ENCODE measurements at regions not wholly inside any gene's neighbourhood (a gene's known extent, or its start where the extent isn't known, plus 50 kb on each side); places are given as distances from the start of the nearest gene placed in this dataset.

DNA sequence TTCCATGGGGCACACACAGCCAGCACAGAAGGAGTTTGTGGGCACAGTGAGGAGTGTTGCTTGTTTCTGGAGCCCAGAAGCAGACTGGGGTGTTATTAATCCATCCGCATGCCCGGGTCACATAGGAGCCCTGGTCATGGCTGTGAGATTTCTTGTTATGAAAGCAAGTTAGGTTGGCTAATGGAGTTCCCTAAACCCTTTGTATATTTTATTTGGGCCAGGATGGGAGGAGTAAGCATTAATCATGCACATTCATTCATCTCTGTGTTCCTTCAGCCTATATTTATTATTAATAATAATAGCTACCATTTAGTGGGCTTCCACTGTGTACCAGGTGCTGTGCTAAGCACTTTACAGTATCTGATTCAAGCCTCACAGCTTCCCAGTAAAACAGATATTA is 200.6 kb upstream of the CDH5 start:
- DNase-seq (ENCODE audit: insufficient read length, low spot score) (no peak), FAIRE-seq (no peak)
- TF ChIP-seq, protein P1, sequence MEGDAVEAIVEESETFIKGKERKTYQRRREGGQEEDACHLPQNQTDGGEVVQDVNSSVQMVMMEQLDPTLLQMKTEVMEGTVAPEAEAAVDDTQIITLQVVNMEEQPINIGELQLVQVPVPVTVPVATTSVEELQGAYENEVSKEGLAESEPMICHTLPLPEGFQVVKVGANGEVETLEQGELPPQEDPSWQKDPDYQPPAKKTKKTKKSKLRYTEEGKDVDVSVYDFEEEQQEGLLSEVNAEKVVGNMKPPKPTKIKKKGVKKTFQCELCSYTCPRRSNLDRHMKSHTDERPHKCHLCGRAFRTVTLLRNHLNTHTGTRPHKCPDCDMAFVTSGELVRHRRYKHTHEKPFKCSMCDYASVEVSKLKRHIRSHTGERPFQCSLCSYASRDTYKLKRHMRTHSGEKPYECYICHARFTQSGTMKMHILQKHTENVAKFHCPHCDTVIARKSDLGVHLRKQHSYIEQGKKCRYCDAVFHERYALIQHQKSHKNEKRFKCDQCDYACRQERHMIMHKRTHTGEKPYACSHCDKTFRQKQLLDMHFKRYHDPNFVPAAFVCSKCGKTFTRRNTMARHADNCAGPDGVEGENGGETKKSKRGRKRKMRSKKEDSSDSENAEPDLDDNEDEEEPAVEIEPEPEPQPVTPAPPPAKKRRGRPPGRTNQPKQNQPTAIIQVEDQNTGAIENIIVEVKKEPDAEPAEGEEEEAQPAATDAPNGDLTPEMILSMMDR (IDR thresholded peaks at IDR 0.05; ENCODE audit: insufficient read depth, missing control alignments), result no peak

DNA sequence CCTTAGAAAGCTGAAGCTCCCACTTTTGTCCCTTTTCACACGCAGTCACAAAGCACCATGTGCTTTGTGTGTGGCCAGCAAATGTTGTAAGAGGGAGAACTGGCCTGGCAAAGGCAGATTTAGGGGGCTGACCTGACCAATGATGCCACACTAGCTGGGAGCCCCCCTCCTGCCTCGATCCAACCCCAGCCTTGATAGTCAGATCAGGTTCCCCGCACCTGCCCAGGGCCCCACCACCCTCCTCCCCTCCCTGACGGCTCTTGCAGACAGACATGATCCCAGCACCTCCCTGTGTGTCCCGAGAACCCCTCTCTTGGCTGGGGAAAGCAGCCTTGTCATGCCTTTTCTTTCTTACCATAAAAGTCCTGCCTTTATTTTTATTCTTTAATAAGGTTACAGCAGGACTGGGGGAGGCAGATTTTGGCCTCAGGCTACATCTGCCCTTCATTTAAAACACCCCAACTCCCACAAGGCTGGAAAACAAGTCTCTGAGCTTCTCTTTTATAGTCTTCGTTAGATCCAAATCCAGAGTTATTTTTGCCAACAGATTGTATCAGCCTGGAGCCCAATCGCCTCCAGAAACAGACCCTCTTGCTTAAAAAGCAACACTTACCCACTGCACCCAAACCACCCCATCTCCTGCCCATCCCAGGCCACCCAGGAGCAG is 201.8 kb upstream of the CDH5 start:
- FAIRE-seq (no peak), DNase-seq (ENCODE audit: insufficient read length, low spot score) (no peak)
- TF ChIP-seq, protein P1 (IDR thresholded peaks at IDR 0.05; ENCODE audit: insufficient read depth, missing control alignments), result no peak

DNA sequence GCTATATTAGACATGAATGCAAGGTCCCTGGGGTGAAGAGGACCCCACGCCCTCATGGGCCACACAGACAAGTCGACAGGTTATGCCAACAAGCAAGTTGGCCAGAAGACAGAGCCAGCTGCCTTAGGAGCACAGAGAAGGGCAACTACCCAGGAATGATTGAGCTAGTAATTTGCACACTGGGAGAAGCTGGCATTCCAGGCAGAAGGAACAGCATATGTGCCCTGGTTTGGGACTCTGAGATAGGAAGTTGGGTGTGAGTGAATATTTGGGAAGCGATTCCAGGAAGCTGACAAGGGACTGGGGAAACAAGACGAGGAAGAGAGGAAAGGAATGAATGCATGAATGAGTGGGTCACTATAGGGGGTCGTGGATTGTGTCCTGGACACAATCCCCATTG is 203.7 kb upstream of the CDH5 start:
- no peak for FAIRE-seq
- no peak for DNase-seq (ENCODE audit: insufficient read length, low spot score)
- TF ChIP-seq, protein P1 (IDR thresholded peaks at IDR 0.05; ENCODE audit: insufficient read depth, missing control alignments), result no peak

DNA sequence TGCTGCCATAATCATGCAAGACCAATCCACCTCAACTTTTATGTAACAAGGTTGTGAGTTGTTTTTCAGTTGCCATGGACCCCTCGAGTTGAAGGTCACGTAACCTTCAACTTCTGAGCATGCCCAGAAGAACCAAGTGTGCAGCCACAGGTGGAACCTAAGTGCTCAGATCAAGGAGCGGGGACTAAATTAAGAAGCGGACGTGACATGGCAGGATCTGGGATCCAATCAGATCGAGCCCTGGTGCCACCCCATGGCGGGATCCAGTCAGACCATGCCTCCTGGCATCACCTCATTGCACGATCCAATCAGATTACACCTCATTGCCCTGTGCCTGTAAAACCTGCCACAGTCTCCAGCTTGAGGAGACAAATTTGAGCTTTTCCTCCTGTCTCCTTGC is 204.5 kb upstream of the CDH5 start:
- TF ChIP-seq, protein P1 (IDR thresholded peaks at IDR 0.05; ENCODE audit: insufficient read depth, missing control alignments), result no peak
- no peak for DNase-seq (ENCODE audit: insufficient read length, low spot score)
- FAIRE-seq, result no peak

DNA sequence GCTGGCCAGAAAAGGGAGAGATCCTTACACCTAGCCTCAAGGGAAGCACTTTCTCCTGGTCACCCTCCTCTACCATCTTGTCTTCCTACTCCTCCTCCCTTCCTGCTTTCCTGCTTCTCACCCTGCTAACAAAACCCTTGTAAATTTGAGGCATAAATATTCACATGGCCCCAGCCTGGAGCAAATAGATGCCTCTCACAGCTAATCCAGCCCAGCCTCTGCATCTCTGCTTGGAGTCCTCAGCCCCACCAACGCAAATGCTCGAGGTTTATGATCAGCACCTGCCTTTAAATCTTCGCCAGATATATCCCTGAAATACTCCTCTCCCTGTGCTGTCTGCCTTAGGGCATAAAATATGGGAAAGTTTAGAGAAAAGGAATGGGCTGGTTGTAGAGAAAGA is 205.2 kb upstream of the CDH5 start:
- FAIRE-seq (no peak), DNase-seq (ENCODE audit: insufficient read length, low spot score) (no peak)
- TF ChIP-seq, protein P1 (IDR thresholded peaks at IDR 0.05; ENCODE audit: insufficient read depth, missing control alignments), result no peak

DNA sequence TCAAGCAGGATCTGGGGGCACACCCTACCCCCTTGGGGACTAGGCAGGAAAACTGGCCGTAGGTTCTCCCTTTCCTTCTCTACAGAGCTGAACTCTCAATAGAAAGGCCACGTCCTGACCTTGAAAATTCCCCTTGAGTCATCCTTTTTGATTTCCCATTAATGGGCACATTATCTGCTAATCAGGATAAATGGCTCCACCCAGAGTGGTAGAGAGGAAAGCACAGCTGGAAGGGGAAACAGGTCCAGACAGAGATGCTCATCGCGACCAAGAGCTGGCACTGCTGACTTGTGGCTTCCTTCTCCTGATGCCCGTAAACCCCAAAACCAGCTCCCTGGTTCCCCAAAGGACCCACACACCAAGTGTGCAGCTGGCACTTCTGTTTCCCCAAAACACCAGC is 206.5 kb upstream of the CDH5 start:
- TF ChIP-seq, protein P1 (IDR thresholded peaks at IDR 0.05; ENCODE audit: insufficient read depth, missing control alignments), result no peak
- DNase-seq (ENCODE audit: insufficient read length, low spot score) (no peak), FAIRE-seq (no peak)

DNA sequence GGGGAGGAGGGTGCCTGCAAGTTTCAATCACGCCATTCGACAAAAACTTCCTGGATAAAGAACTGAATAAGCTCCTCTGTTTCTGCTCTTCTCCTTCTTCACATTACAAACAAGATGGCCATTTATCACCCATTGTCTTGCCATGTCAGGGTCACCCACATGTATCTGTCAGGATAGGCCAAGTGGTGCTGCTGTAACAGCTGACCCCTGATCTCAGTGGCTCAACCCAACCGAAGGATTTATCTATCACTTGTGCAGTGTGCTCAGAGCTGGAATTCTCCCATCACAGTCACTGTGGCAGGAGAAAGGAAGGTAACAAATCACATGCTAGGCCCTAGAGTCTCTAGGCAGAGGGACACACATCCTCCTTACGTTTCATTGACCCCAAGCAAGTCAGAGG is 210.0 kb upstream of the CDH5 start:
- TF ChIP-seq, protein P1 (IDR thresholded peaks at IDR 0.05; ENCODE audit: insufficient read depth, missing control alignments), result no peak
- DNase-seq (ENCODE audit: insufficient read length, low spot score), result no peak
- no peak for FAIRE-seq

All from D721Med (cell line).